ENCODE measurements at regions not wholly inside any gene's neighbourhood (a gene's known extent, or its start where the extent isn't known, plus 50 kb on each side); places are given as distances from the start of the nearest gene placed in this dataset.
"Not testable (repeated sequence)": the region's sequence is repeated elsewhere in the genome, so short reads cannot be mapped to it uniquely, and the experiment has no call there.

- DNase-seq, result no peak
Measured at GRCh38 chr3:4030624-4031023, 231.4 kb downstream of the LRRN1 start.

- DNase-seq, result no peak
Measured at GRCh38 chr3:4033296-4033695, 234.1 kb downstream of the LRRN1 start.

GRCh38 chr3:4036046-4036445 is 236.8 kb downstream of the LRRN1 start:
- DNase-seq, result no peak

- no peak for DNase-seq
Measured at GRCh38 chr3:4038351-4038750, 239.1 kb downstream of the LRRN1 start.

GRCh38 chr3:4042070-4042469 is 242.8 kb downstream of the LRRN1 start:
- no peak for DNase-seq

GRCh38 chr3:4042869-4043268 is 243.6 kb downstream of the LRRN1 start:
- DNase-seq, result no peak

- DNase-seq, result no peak
Measured at GRCh38 chr3:4043867-4044575, 244.8 kb downstream of the LRRN1 start.

GRCh38 chr3:4044619-4045018 is 245.4 kb downstream of the LRRN1 start:
- DNase-seq, result no peak

- no peak for DNase-seq
Measured at GRCh38 chr3:4045756-4046155, 246.5 kb downstream of the LRRN1 start.

- DNase-seq, result no peak
Measured at GRCh38 chr3:4047366-4047765, 248.1 kb downstream of the LRRN1 start.

- no peak for DNase-seq
Measured at GRCh38 chr3:4052706-4053105, 250.5 kb upstream of the SETMAR start.

GRCh38 chr3:4053975-4054374 is 249.2 kb upstream of the SETMAR start:
- DNase-seq, result no peak

GRCh38 chr3:4060064-4060463 is 243.1 kb upstream of the SETMAR start:
- no peak for DNase-seq

- no peak for DNase-seq
Measured at GRCh38 chr3:4060603-4061002, 242.6 kb upstream of the SETMAR start.

GRCh38 chr3:4061195-4061594 is 242.0 kb upstream of the SETMAR start:
- no peak for DNase-seq

GRCh38 chr3:4061783-4062360 is 241.3 kb upstream of the SETMAR start:
- no peak for DNase-seq

GRCh38 chr3:4062621-4063020 is 240.5 kb upstream of the SETMAR start:
- no peak for DNase-seq

- no peak for DNase-seq
Measured at GRCh38 chr3:4063916-4064574, 239.1 kb upstream of the SETMAR start.

- DNase-seq, result no peak
Measured at GRCh38 chr3:4065085-4065484, 238.1 kb upstream of the SETMAR start.

GRCh38 chr3:4065554-4065953 is 237.6 kb upstream of the SETMAR start:
- no peak for DNase-seq

- DNase-seq, result no peak
Measured at GRCh38 chr3:4067893-4068292, 235.3 kb upstream of the SETMAR start.

- no peak for DNase-seq
Measured at GRCh38 chr3:4069796-4070195, 233.4 kb upstream of the SETMAR start.

GRCh38 chr3:4071481-4072184 is 231.5 kb upstream of the SETMAR start:
- DNase-seq, result no peak

GRCh38 chr3:4077278-4077677 is 225.9 kb upstream of the SETMAR start:
- not testable (repeated sequence) for DNase-seq
